ENCODE measurements at regions not wholly inside any gene's neighbourhood (a gene's known extent, or its start where the extent isn't known, plus 50 kb on each side); places are given as distances from the start of the nearest gene placed in this dataset.

GRCh38 chr10:33038672-33039071 lies 80.6 kb upstream of the ITGB1 start:
- in situ Hi-C loops (cut with HindIII; ENCODE audit: low sequenced_read_pairs) = no loop called here
- DNase-seq (ENCODE audit: low read depth) = no peak
- no peak for TF ChIP-seq CTCF (IDR thresholded peaks at IDR 0.05; ENCODE audit: low read depth, low read length, missing control alignments)
- no peak overlapping the region for H3K4me3 ChIP-seq (ENCODE audit: low read depth, low read length)

- H3K4me3 ChIP-seq (ENCODE audit: low read depth, low read length) = no peak overlapping the region
- DNase-seq (ENCODE audit: low read depth) = no peak
- in situ Hi-C loops (cut with HindIII; ENCODE audit: low sequenced_read_pairs) = no loop called here
- TF ChIP-seq CTCF (IDR thresholded peaks at IDR 0.05; ENCODE audit: low read depth, low read length, missing control alignments) = no peak
These were observed 79.7 kb upstream of the ITGB1 start for GRCh38 chr10:33037726-33038125.

- DNase-seq (ENCODE audit: low read depth) = no peak
- in situ Hi-C loops (cut with HindIII; ENCODE audit: low sequenced_read_pairs) = no loop called here
- no peak for TF ChIP-seq CTCF (IDR thresholded peaks at IDR 0.05; ENCODE audit: low read depth, low read length, missing control alignments)
- H3K4me3 ChIP-seq (ENCODE audit: low read depth, low read length) = no peak overlapping the region
These were observed 78.6 kb upstream of the ITGB1 start for GRCh38 chr10:33036670-33037069.

- DNase-seq (ENCODE audit: low read depth) = no peak
- in situ Hi-C loops (cut with HindIII; ENCODE audit: low sequenced_read_pairs) = no loop called here
- TF ChIP-seq CTCF (IDR thresholded peaks at IDR 0.05; ENCODE audit: low read depth, low read length, missing control alignments) = no peak
- no peak overlapping the region for H3K4me3 ChIP-seq (ENCODE audit: low read depth, low read length)
These were observed 77.4 kb upstream of the ITGB1 start for GRCh38 chr10:33035411-33035810.

- no peak for TF ChIP-seq CTCF (IDR thresholded peaks at IDR 0.05; ENCODE audit: low read depth, low read length, missing control alignments)
- in situ Hi-C loops (cut with HindIII; ENCODE audit: low sequenced_read_pairs) = no loop called here
- no peak for DNase-seq (ENCODE audit: low read depth)
- no peak overlapping the region for H3K4me3 ChIP-seq (ENCODE audit: low read depth, low read length)
These were observed 76.9 kb upstream of the ITGB1 start for GRCh38 chr10:33034931-33035330.

- in situ Hi-C loops (cut with HindIII; ENCODE audit: low sequenced_read_pairs) = no loop called here
- DNase-seq (ENCODE audit: low read depth) = peak; percentile 36
- H3K4me3 ChIP-seq (ENCODE audit: low read depth, low read length) = no peak overlapping the region
- TF ChIP-seq CTCF (IDR thresholded peaks at IDR 0.05; ENCODE audit: low read depth, low read length, missing control alignments) = no peak
These were observed 74.7 kb upstream of the ITGB1 start for GRCh38 chr10:33032654-33033151.
